Calu3 (cell line): ENCODE measurements at regions not wholly inside any gene's neighbourhood (a gene's known extent, or its start where the extent isn't known, plus 50 kb on each side); places are given as distances from the start of the nearest gene placed in this dataset.
"Not testable (repeated sequence)": the region's sequence is repeated elsewhere in the genome, so short reads cannot be mapped to it uniquely, and the experiment has no call there.

Source experiments
- BruUV-seq: library from RNA; stranded (reverse); fragments of 400-500 nt; replicated peaks from 2 replicates; lab custom pipeline; 2021; lab: Mats Ljungman, UMichigan
- CTCF ChIA-PET: fragments of 300-600 bp; sonication (Branson Sonifier 250); formaldehyde crosslinking; loops from one replicate; lab custom pipeline; 2022; ENCODE audit warnings: antibody characterized with exemption; lab: Charles Lee
- DNase-seq: peaks from one replicate; pipeline ENCODE4 v3.0.0; 2022
- H3K27ac Mint-ChIP-seq: one replicate; pipeline ENCODE4 v1.8.0; 2022; ENCODE audit warnings: mixed read lengths; ENCODE audit not compliant: unreplicated experiment
- H3K27me3 Mint-ChIP-seq: one replicate; pipeline ENCODE4 v1.8.0; 2022; ENCODE audit warnings: mixed read lengths; ENCODE audit not compliant: unreplicated experiment
- H3K36me3 Mint-ChIP-seq: one replicate; pipeline ENCODE4 v1.8.0; 2022; ENCODE audit warnings: mild to moderate bottlenecking, moderate library complexity, mixed read lengths; ENCODE audit not compliant: insufficient read depth, unreplicated experiment
- H3K4me1 Mint-ChIP-seq: one replicate; pipeline ENCODE4 v1.8.0; 2022; ENCODE audit warnings: mild to moderate bottlenecking, low read depth, mixed read lengths; ENCODE audit not compliant: unreplicated experiment
- H3K4me3 Mint-ChIP-seq: one replicate; pipeline ENCODE4 v1.8.0; 2022; ENCODE audit warnings: mild to moderate bottlenecking, low read depth, moderate library complexity, mixed read lengths; ENCODE audit not compliant: unreplicated experiment
- H3K9me3 Mint-ChIP-seq: one replicate; pipeline ENCODE4 v1.8.0; 2022; ENCODE audit warnings: low read depth, mixed read lengths; ENCODE audit not compliant: unreplicated experiment
- intact Hi-C: fragments of 100-400 bp; cut with micrococcal nuclease; formaldehyde crosslinking; loops from one replicate; pipeline ENCODE4 v1.10.0; 2022; ENCODE audit not compliant: unreplicated experiment
- TF ChIP-seq, protein P1 (sequence below): fragments of 200-600 bp; IDR thresholded peaks from one replicate; pipeline ENCODE4 v1.8.0; 2022; ENCODE audit warnings: antibody characterized with exemption; ENCODE audit not compliant: unreplicated experiment

DNA sequence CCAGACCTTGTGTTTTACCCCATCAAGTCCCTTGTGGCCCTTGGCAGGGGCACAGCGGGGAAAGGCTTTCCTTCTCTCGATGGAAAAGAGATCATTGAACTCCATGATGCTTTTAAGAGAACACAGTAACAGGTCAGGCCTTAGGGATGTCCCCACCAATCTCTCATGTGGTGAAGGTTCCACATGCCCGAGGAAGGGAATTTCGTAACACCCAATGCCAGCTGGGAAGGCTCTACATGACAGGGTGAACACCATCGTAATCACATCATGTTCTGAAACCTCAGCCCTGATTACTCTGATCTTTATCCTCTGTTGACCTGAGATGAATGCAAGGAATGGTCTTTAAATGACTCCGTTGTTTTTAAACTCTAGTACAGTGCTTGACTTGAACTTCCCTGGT, 105.5 kb upstream of the SPAG17 start:
- DNase-seq = no peak
- Mint-ChIP-seq H3K27me3 (no peaks in the 10 kb centered on the region), H3K4me1 (no peaks in the 10 kb centered on the region), H3K36me3 (no peaks in the 10 kb centered on the region), H3K27ac (no peak overlapping the region), H3K4me3 (no peak overlapping the region), H3K9me3 (peaks cover 5% of the 10 kb centered on the region)
- intact Hi-C loops = no loop called here
- TF ChIP-seq, protein P1, sequence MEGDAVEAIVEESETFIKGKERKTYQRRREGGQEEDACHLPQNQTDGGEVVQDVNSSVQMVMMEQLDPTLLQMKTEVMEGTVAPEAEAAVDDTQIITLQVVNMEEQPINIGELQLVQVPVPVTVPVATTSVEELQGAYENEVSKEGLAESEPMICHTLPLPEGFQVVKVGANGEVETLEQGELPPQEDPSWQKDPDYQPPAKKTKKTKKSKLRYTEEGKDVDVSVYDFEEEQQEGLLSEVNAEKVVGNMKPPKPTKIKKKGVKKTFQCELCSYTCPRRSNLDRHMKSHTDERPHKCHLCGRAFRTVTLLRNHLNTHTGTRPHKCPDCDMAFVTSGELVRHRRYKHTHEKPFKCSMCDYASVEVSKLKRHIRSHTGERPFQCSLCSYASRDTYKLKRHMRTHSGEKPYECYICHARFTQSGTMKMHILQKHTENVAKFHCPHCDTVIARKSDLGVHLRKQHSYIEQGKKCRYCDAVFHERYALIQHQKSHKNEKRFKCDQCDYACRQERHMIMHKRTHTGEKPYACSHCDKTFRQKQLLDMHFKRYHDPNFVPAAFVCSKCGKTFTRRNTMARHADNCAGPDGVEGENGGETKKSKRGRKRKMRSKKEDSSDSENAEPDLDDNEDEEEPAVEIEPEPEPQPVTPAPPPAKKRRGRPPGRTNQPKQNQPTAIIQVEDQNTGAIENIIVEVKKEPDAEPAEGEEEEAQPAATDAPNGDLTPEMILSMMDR = no peak
- CTCF ChIA-PET = no interaction called here
- BruUV-seq = no TSS peak

DNA sequence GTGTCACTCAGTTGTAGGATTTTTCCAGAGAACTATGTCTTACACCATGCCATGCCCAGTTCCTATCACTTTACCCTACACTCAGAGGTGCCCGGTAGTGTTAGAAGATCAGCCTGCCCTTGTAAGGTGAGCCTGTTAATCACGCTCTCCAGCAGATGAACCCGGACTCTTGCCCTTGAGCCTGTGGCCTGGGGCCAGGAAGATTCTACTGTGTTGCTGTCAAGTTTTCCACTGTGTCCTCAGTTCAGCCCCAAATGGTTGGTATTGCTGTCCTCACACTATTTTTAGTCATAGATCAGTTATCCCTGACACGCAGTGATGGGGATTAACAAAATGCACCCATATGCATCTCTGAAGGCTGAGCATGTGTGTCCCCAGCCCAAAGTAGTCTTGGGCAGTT, 105.0 kb upstream of the SPAG17 start:
- intact Hi-C loops = no loop called here
- Mint-ChIP-seq H3K27me3 (no peaks in the 10 kb centered on the region), H3K27ac (no peak overlapping the region), H3K4me3 (no peak overlapping the region), H3K9me3 (peaks cover 5% of the 10 kb centered on the region), H3K4me1 (no peaks in the 10 kb centered on the region), H3K36me3 (no peaks in the 10 kb centered on the region)
- BruUV-seq = no TSS peak
- DNase-seq = no peak
- TF ChIP-seq, protein P1 = no peak
- CTCF ChIA-PET = no interaction called here

DNA sequence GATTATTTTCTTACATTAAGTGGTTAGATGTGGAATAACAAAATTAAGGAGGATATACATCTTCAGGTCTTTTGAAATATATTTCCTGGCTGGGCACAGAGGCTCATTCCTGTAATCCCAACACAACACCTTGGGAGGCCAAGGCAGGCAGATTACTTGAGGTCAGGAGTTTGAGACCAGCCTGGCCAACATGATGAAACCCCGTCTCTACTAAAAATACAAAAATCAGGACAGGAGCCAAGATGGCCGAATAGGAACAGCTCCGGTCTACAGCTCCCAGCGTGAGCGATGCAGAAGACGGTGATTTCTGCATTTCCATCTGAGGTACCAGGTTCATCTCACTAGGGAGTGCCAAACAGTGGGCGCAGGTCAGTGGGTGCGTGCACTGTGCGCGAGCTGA, 95.6 kb upstream of the SPAG17 start:
- H3K4me1 Mint-ChIP-seq, BruUV-seq, H3K9me3 Mint-ChIP-seq, H3K36me3 Mint-ChIP-seq, CTCF ChIA-PET, H3K27ac Mint-ChIP-seq, H3K27me3 Mint-ChIP-seq, H3K4me3 Mint-ChIP-seq, intact Hi-C loops, DNase-seq: not testable (repeated sequence)

DNA sequence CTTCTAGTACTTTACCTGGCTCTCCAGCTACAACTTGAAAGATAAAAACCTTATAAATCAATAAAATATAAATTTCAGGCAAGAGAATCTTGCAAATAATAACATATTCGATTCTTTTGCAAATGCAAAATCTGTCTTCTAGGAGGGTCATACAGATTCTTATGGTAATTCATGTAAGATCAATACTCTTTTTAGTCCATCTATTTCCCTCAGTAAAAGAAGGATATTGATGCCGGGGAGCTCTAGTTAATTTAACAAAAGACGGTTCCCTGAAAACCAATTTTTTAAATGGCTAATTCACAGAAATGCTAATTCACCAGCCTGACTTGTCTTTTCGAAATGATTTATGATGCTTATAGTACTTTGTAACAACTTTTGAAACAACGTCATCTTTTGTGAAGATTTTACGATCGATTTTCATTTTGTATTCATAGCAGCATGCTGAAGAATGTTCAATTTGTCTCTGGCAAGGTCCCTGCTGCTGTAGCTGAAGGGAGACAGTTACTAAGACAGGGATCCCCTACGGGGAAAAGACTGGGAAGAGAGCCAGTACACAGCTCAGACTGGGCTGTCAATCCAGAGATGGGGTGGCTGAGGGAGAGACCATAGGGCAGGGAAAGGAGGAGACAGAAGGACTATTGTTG, 90.6 kb upstream of the SPAG17 start:
- Mint-ChIP-seq H3K4me1 (no peaks in the 10 kb centered on the region), H3K4me3 (no peak overlapping the region), H3K9me3 (peaks cover 3% of the 10 kb centered on the region), H3K36me3 (no peaks in the 10 kb centered on the region), H3K27me3 (no peaks in the 10 kb centered on the region), H3K27ac (no peak overlapping the region)
- CTCF ChIA-PET = no interaction called here
- no TSS peak for BruUV-seq
- DNase-seq = no peak
- TF ChIP-seq, protein P1 = no peak
- intact Hi-C loops = no loop called here

DNA sequence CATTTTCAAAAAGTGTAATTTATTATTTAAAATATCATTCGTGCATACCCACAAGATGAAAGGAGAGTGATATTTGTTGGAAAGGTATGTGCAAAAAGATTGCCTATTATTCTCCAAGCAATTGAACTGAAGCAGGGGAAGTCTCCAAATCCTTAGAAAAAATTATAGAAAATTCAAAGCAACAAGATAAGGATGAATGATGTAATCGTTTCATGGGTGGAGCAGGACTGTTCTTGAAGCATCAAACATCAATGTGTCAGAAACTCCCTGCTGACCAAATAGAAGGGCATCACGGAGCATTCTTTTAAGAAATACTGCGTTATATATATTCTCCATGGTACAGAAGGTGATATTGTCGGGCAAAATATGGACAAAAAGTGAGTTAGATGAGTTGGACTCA, 87.9 kb upstream of the SPAG17 start:
- no TSS peak for BruUV-seq
- Mint-ChIP-seq H3K27ac (no peak overlapping the region), H3K4me1 (no peaks in the 10 kb centered on the region), H3K27me3 (no peaks in the 10 kb centered on the region), H3K4me3 (no peak overlapping the region), H3K36me3 (no peaks in the 10 kb centered on the region), H3K9me3 (peaks cover under 1% of the 10 kb centered on the region)
- no peak for DNase-seq
- CTCF ChIA-PET = no interaction called here
- intact Hi-C loops = no loop called here
- TF ChIP-seq, protein P1 = no peak
